HL-60 (cell line): ENCODE measurements at regions not wholly inside any gene's neighbourhood (a gene's known extent, or its start where the extent isn't known, plus 50 kb on each side); places are given as distances from the start of the nearest gene placed in this dataset.

Source experiments
- DNase-seq, 2 experiments: peaks; one replicate each; pipeline ENCODE4 v3.0.0-alpha.2; 2010 to 2020; ENCODE audit warnings: low read depth in 1 of 2, low spot score in 1 of 2
- H3K27ac ChIP-seq: fragments of 250-450 bp; sonication (Bioruptor Pico); replicated peaks from 2 replicates; pipeline ENCODE4 v1.5.1; 2020; ENCODE audit warnings: mild to moderate bottlenecking, moderate library complexity
- H3K27me3 ChIP-seq: fragments of 250-450 bp; sonication (Bioruptor Pico); 2 replicates; pipeline ENCODE4 v1.5.1; 2021; ENCODE audit warnings: mild to moderate bottlenecking, moderate library complexity; ENCODE audit not compliant: insufficient read depth, poor library complexity, severe bottlenecking
- H3K4me3 ChIP-seq: replicated peaks from 2 replicates; pipeline ENCODE4 v1.5.1; 2011; ENCODE audit warnings: mild to moderate bottlenecking, control low read depth, low read length; ENCODE audit not compliant: insufficient read depth
- CTCF ChIP-seq: IDR thresholded peaks from one replicate; pipeline ENCODE4 v1.5.1; 2011; ENCODE audit warnings: low read length, control low read depth, inconsistent platforms; ENCODE audit not compliant: insufficient read depth
- GABPA ChIP-seq: IDR thresholded peaks from 2 replicates; pipeline ENCODE4 v1.6.1; 2012; ENCODE audit warnings: low read depth
- POLR2AphosphoS5 ChIP-seq: IDR thresholded peaks from 2 replicates; pipeline ENCODE4 v1.6.1; 2012; ENCODE audit warnings: low read depth
- REST ChIP-seq: IDR thresholded peaks from 2 replicates; pipeline ENCODE4 v1.6.1; 2012; ENCODE audit warnings: low read depth; ENCODE audit not compliant: insufficient replicate concordance
- SPI1 ChIP-seq: IDR thresholded peaks from 2 replicates; pipeline ENCODE4 v1.6.1; 2012; ENCODE audit warnings: low read depth, mild to moderate bottlenecking, borderline replicate concordance

GRCh38 chr11:71147331-71147730 is 105.0 kb downstream of the SHANK2 start:
- Histone ChIP-seq H3K27me3 (no peaks in the 10 kb centered on the region), H3K4me3 (no peak overlapping the region), H3K27ac (no peak overlapping the region)
- no peak for DNase-seq
- TF ChIP-seq CTCF (no peak), SPI1 (no peak), POLR2AphosphoS5 (no peak), GABPA (no peak), REST (no peak)

GRCh38 chr11:71146846-71147245 is 105.5 kb downstream of the SHANK2 start:
- TF ChIP-seq CTCF (no peak), REST (no peak), GABPA (no peak), POLR2AphosphoS5 (no peak), SPI1 (no peak)
- Histone ChIP-seq H3K27me3 (no peaks in the 10 kb centered on the region), H3K27ac (no peak overlapping the region), H3K4me3 (no peak overlapping the region)
- DNase-seq = no peak

GRCh38 chr11:71145988-71146824 is 106.2 kb downstream of the SHANK2 start:
- DNase-seq = no peak
- no peaks in the 10 kb centered on the region for H3K27me3 ChIP-seq
- H3K4me3 ChIP-seq = no peak overlapping the region
- TF ChIP-seq REST = no peak
- TF ChIP-seq GABPA = no peak
- no peak for TF ChIP-seq CTCF
- TF ChIP-seq POLR2AphosphoS5 = no peak
- no peak for TF ChIP-seq SPI1
- H3K27ac ChIP-seq = no peak overlapping the region
